Testis (tissue), 2 donors: ENCODE measurements at regions not wholly inside any gene's neighbourhood (a gene's known extent, or its start where the extent isn't known, plus 50 kb on each side); places are given as distances from the start of the nearest gene placed in this dataset.

ENCODE experiments used
- CTCF ChIP-seq, 3 experiments: fragments of 450-650 bp in 2 of 3; fragments of 200-600 bp in 1 of 3; sonication (generic) in 1 of 3; IDR thresholded peaks; one replicate each; pipeline ENCODE4 v1.5.1; 2016 to 2019; ENCODE audit warnings: antibody characterized with exemption in 3 of 3, mild to moderate bottlenecking in 2 of 3, moderate library complexity in 1 of 3
- POLR2A ChIP-seq: fragments of 450-650 bp; IDR thresholded peaks from one replicate; pipeline ENCODE4 v1.6.1; 2017; ENCODE audit warnings: antibody characterized with exemption, mild to moderate bottlenecking, moderate library complexity

GRCh38 chr21:23099185-23099584 is 2101.0 kb downstream of the NCAM2 start:
- TF ChIP-seq CTCF (IDR thresholded peaks at IDR 0.05) (no peak), POLR2A (no peak)
